NB4 (cell line): ENCODE measurements at regions not wholly inside any gene's neighbourhood (a gene's known extent, or its start where the extent isn't known, plus 50 kb on each side); places are given as distances from the start of the nearest gene placed in this dataset.

Experiments used
- CTCF ChIP-seq: IDR thresholded peaks from one replicate; pipeline ENCODE4 v1.5.1; 2012; ENCODE audit warnings: low read depth, low read length
- MYC ChIP-seq: IDR thresholded peaks from 2 replicates; pipeline ENCODE4 v1.6.1; 2011; ENCODE audit warnings: low read depth, low read length
- POLR2A ChIP-seq: IDR thresholded peaks from 2 replicates; pipeline ENCODE4 v1.6.1; 2011; ENCODE audit warnings: mild to moderate bottlenecking; ENCODE audit not compliant: insufficient read length; ENCODE audit errors: extremely low read depth
- TF ChIP-seq, protein P1 (sequence below): IDR thresholded peaks from 2 replicates; pipeline ENCODE4 v1.6.1; 2011; ENCODE audit warnings: low read depth, low read length

- TF ChIP-seq POLR2A: no peak
- no peak for TF ChIP-seq CTCF
- TF ChIP-seq MYC: no peak
- TF ChIP-seq, protein P1, sequence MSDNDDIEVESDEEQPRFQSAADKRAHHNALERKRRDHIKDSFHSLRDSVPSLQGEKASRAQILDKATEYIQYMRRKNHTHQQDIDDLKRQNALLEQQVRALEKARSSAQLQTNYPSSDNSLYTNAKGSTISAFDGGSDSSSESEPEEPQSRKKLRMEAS: no peak
Measured at GRCh38 chr15:96270581-96271172, 59.8 kb upstream of the NR2F2 start.
